ENCODE measurements at regions not wholly inside any gene's neighbourhood (a gene's known extent, or its start where the extent isn't known, plus 50 kb on each side); places are given as distances from the start of the nearest gene placed in this dataset.
"Not testable (repeated sequence)": the region's sequence is repeated elsewhere in the genome, so short reads cannot be mapped to it uniquely, and the experiment has no call there.

DNA sequence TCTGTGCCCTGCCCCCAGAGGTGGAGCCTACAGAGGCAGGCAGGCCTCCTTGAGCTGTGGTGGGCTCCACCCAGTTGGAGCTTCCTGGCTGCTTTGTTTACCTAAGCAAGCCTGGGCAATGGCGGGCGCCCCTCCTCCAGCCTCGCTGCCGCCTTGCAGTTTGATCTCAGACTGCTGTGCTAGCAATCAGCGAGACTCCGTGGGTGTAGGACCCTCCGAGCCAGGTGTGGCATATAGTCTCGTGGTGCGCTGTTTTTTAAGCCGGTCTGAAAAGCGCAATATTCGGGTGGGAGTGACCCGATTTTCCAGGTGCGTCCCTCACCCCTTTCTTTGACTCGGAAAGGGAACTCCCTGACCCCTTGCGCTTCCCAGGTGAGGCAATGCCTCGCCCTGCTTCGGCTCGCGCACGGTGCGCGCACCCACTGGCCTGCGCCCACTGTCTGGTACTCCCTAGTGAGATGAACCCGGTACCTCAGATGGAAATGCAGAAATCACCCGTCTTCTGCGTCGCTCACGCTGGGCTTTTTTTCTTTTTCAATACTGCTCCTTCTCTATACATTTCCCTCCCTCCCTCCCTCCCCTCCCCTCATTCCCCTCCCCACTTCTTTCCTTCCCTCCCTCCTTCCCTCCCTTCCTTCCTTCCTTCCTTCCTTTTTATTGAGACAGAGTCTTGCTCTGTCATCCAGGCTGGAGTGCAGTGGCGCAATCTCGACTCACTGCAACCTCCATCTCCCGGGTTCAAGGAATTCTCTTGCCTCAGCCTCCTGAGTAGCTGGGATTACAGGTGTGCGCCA, 197.1 kb upstream of the TBL1XR1 start:
- not testable (repeated sequence) for DNase-seq (ENCODE audit: low spot score)

DNA sequence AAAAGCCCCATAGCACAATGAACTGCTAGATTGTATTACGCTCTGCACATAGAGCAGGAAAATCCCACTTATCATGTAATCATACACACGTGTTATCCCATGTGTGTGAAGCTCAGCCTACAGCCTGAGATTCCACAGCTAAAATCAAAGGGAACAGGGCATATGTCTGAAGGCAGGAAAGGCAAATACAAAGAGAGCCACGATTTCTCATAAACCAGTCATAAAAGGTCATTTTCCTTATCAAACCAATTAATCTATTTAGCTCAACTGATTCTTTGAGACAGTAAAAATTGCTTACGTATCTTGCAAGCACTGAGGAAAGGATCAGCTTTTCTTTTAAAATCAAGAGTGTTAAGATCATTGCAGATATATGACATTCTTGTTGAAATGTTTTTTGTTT, 199.5 kb upstream of the TBL1XR1 start:
- DNase-seq (ENCODE audit: low spot score), result no peak

DNA sequence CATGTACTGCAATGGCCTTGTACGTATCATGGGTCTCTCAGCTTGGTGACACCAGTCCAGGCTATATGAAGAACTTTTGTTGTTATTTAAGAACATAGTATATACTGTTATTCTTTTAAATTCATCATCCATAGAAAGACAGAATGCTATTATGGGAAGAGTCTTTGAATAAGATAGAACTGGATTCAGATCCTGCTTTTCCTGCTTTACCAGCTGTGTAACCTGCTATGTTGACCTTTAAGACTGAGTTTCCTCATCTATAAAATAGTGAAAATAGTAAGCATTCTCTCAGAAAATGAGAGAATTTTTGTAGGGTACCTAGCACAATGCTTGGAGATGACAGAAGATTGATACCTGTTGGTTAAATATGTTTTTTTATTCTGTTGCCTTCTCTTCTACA, 204.1 kb upstream of the TBL1XR1 start:
- no peak for DNase-seq (ENCODE audit: low spot score)

DNA sequence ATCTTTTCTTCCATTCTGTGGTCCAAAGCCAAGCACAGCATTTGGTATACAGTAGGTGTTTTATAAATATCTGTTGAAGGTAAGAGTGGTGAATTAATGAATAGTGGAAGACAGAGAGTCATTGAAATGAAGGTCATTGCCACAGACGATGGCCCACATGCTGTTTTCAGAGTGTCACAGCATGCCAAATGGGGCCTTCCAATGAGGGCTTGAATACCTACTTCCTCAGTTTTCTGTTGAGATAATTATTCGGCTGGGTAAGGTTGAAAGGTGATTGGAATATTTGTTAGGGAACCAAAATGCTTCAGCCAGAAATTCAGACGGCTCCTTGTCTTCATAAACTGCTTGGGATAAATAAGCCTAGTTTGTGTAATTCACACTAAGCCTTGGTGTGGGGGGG, 205.3 kb upstream of the TBL1XR1 start:
- DNase-seq (ENCODE audit: low spot score), result no peak

DNA sequence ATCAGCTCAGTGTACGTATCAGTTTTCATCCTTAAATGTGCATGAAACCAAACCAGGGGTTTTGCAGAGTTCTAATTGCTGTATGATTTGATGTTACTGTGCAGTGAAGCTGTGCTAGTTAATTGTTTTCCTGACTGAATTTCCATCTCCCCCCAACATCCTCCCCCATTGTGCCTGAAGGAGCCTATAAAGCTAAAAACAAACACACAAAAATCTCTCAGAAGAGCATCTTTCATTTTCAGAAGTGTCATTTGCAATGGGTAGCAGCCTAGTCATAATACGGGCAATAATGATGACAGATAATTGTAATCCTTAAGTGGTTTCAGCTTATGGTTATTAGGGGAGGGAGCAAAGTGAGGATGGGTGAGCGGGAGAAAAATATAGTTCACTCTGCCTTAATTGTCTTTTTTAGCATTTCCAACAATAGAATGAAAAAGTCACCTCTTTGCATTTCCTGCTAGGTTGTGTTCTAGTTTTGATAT, 207.9 kb upstream of the TBL1XR1 start:
- no peak for DNase-seq (ENCODE audit: low spot score)

DNA sequence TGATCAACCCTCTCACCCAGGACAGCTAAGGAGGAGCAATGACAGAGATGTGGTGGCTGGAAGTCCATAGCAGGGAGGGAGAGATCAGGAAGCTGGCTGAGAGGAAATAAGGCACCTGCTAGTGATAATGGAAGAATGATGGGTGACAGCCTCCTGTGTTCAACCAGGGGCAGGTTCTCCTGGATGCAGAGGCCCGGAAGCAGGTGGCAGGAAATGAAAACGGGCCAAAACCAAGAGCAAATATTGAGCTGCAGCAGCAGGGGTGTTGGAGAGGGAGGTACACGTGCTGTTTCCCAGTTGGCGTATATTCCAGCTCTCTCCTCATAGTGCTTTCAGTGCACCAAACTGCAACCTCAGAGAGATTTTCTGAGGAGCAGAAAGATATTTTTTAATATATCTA, 213.4 kb upstream of the TBL1XR1 start:
- no peak for DNase-seq (ENCODE audit: low spot score)

DNA sequence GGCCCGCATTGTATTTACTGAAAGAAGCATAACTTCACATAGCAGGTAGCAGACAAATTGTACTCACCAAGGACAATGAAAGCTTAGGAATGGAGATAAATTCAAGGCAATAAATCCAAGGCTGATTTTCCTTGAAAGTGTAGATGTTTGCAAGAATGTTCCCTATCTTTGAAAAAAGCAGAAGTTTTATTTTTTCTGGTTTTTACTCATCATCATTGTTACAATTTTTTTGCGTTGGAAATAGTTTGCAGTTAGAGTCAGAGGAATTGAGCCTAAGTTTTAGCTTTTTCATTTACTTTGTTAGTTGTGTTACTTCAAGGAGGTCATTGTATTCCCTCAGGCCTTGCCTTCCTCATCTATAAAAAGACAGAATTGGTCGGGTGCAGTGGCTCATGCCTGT, 213.9 kb upstream of the TBL1XR1 start:
- no peak for DNase-seq (ENCODE audit: low spot score)

DNA sequence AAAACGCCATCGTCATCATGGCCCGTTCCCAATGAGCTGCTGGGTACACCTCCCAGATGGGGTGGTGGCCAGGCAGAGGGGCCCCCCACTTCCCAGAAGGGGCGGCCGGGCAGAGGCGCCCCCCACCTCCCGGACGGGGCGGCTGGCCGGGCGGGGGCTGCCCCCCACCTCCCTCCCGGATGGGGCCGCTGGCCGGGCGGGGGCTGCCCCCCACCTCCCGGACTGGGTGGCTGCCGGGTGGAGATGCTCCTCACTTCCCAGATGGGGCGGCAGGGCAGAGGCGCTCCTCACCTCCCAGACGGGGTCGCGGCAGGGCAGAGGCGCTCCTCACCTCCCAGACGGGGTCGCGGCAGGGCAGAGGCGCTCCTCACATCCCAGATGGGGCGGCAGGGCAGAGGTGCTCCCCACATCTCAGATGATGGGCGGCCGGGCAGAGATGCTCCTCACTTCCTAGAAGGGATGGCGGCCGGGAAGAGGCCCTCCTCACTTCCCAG, 215.4 kb upstream of the TBL1XR1 start:
- DNase-seq (ENCODE audit: low spot score), result not testable (repeated sequence)

DNA sequence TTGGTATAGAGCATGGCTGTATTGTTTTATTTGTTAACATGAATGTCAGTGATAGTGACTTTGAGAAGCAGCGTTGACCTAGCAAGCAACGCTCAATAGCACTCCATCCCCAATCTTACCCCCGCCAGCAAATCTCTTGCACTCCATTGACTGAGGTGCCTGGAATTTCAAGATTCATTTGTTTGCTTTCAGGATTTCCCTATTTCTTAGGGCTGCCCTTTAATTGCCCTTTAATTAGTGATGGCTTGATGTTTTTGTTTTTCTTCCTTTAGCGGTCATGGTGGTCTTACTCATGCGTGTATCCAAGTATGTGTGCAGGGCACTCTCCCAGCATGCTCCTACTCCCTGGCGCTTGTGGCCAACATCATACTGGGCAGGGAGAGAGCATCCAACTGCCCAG, 216.8 kb upstream of the TBL1XR1 start:
- DNase-seq (ENCODE audit: low spot score), result no peak

DNA sequence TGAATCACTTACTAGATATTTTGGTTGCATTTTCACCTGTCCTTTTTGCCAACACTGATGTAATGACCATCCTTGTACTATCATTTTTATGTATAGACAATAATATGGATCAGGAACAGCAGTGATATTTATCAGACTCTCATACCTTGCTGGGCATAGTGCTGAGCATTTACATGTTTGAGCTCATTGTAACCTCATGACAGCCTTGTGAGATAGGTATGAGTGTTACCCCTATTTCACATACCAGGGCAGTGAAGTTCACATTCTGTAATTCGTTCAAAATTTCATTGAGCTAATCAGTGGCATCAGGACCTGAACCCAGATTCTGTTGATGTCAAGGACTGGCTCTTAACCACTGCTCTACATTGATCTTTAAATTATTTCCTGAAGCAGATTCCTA, 221.5 kb upstream of the TBL1XR1 start:
- no peak for DNase-seq (ENCODE audit: low spot score)

DNA sequence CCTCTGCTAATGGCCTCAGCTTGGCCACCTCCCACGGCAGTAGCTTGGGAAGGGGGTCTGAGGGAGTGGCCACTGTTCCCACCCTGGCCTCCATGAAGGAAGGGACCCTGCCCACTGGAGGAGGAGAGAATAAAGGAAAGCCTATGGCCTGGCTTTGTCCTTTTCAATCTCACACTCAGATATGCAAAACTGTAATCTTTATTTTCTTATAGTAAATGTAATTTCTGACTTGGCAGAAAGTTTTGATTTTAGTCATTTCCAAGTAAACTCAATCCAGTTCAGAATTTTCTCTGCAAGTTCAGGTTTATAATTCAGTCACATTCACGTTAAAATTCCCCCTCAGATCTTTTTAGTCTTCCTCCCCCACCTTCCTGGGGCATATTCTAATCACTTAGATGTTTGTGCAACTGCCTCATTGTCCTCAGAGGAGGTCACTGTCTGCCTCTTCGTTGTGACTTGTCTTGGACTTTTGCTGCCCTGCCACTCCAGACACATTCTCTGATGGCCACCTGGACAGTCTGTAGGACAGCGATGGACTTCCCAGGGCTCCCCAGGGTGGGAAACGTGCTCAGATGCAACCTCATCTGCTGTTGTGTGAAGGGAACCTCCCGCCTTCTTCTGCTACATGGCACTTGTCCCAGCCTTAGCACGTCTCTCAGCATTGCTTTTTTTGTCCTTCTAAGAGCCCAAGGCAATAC, 222.8 kb upstream of the TBL1XR1 start:
- no peak for DNase-seq (ENCODE audit: low spot score)

DNA sequence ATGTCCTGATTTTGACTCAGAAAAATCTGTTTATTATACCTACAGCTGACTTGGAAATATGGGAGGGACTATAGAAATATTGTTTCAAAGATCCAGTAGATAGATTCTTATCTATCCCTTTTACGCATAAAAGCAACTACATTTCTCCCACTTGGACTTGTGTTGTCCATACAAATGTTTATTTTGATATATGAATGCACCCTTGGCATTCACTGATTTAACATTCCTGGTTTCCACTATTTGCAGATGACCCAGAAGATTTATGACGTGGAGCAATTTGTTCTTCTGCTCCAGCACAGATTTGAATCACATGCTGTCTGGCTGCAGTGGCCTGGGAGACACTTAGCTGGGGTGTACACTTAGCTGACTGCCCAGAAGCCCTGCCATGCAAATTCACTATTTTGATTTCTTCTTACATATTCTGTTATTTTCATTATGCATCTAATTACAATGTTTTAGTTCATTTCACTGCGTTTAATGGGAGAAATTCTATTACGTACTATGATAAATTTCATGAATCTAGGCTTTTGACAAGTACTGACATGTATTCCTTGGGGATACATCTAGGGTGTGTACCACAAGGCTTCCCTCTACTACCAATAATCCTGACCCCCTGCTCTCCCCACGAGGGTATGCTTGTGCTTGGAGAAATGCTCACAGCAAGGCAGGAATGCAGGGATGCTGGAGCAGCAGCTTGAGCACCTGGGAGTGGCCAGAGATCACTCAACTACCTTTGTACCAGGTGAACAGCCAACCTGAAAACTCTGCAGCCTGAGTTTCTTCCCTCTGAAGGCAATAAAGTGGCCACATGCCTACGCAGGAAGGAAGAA, 223.6 kb upstream of the TBL1XR1 start:
- DNase-seq (ENCODE audit: low spot score), result no peak

DNA sequence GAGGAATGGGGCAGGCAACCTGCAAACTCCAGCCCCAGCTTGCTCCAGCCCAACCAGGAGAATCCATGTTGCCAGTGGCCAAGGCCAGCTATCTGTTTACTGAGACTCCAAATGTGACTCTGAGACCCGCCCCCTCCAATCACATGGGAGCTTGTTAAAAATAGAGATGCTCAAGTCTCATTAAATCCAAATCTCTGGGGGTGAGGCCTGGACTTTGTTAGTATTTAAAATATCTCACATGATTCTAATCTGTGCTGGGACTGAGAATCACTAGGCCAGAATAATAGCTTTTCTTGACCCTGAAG, 224.2 kb upstream of the TBL1XR1 start:
- DNase-seq (ENCODE audit: low spot score), result no peak

DNA sequence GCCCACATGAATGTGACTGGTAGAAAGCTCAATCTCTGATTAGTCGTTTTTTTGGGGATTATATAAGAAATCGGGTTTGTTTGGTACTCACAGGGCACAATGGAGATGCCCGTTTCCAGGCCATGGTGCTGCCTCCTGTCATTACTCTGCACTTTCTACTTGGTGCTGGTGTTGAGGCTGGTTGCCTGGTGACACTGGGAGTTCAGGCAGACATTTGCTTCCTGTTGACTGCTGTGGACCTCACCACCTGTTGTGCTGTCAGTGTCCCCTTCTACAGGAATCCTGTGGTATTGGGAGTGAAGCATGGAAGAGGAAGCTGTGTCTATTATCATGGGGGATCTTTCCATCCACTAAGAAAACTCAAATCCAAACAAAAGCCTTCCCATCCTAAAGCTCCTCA, 227.2 kb upstream of the TBL1XR1 start:
- no peak for DNase-seq (ENCODE audit: low spot score)

DNA sequence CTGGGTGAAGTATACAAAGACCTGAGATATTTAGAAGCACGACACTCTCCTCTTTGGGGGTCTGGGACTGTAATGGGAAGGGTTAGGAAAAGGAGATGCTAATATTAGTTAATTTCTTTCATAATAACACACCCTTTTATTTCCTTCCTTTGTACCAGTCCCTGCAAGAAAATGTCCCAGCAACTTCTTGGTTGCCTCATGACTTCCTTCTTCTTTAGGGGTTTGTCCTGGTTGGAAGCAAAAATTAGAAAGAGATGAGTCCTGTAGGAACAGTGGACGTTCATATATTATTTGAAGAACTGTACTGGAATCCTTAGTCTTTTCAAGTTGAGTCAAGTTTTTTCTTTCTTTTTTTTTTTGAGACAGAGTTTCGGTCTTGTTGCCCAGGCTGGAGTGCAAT, 227.8 kb upstream of the TBL1XR1 start:
- no peak for DNase-seq (ENCODE audit: low spot score)

DNA sequence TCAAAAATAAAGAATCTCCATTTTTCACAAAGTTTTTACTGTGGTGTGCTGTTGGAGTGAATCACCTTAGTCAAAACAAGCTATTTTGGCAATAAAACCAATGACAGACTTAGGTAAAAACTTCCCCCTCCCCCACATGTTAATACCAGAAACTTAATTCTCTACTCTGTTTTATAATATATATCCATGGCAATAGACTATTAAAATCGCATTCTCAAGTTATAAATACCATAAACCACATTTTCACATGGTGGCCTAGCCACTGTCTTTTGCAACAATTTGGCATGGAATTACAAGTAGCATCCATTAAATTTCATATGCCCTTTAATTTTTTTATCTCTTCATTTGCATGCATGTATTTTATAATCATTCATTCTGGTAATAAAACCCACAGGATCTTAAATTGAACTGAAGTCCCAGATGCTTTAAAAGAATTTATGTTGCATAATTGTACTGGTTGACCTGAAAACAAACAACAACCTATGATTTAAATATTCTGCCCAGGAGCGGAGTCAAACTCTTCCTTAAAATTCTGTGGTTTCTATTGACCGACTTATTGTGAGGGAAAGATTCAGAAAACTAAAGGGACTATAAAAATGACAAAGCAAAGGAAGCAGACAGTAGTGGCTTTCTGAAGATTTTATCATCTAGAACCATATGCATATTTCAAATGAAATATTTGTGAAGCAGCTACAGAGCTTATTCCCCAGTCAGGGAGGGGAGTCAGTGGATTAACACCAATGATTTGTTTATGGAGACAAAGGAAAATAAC, 229.0 kb upstream of the TBL1XR1 start:
- no peak for DNase-seq (ENCODE audit: low spot score)

DNA sequence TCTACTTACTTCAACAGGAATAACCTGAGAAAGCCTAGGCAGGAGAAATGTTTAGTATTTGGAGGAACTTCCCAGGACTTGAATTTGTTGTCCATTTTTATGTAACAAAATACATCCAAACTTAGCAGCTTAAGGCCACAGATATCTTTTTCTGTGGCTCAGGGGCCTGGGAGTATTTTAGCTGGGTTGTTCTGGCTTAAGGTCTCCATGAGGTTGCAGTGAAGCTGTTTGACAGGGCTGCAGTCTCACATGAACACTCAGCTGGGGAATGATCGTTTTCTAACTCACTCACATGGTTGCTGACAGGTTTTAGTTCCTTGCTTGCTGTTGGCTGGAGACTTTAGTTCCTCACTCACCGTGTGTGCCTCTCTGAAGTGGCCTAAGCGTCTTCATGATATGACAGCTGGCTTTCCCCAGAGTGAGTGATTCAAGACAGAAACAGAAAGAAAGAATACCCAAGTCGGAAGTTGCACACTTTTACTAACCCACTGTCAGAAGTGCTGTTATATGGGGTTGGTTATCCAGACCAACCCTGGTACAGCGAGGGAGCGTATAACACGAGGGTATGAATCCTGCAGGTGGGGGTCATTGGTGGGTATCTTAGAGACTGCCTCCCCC, 229.7 kb upstream of the TBL1XR1 start:
- no peak for DNase-seq (ENCODE audit: low spot score)

DNA sequence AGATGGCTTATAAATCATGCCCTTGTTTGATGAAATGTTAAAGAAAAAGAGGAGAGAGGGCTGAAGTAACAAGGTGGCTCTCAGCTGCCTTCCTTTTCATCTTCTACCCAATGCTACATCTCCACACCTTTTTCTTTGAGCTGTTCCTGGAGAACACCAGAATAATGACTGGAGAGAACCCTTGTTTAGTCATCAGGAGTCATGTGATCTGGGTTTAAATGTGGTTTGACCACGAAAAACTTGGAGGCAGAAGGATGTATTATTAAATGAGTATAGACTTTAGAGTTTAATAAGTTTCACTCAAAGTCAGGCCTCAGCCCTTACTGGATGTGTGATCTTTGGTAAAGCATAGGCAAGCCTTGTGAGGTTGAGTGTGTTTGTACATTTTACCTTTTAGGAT, 230.3 kb upstream of the TBL1XR1 start:
- DNase-seq (ENCODE audit: low spot score), result no peak

DNA sequence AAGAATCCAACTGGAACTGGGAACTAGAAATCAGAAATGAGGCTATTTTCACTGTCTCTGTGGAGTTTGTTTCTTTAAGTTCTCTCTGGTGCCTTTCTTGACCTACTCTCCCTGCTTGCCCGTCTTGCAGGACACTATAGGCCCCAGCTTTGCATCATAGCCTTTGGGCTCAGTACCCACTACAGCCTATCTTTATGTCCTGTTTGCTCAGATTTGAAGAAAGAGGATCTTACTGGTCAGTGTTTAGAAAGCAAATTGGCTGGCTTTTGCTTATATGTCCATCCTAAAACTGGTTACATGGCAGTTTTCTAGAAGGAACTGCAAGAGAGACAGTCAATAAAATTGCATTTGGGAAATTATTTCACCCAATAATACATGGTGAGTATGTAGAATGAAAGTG, 231.8 kb upstream of the TBL1XR1 start:
- no peak for DNase-seq (ENCODE audit: low spot score)

DNA sequence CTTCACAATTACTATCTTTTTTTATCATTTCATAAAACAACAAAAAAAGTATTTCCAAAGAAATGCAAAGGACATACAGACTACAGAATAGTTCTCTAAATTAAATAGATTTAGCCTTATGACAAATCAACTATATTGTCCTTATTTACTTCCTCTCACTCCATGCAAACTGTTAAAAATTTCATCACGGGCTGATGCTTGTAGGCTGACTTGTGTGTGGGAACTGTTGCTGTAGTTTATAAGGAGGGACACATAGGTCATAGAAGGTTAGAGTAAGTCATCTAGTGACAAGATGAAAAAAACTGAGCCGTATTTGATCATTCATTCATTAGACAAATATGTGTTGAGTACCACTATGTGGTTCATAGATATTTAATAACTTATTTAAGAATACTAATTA, 232.5 kb upstream of the TBL1XR1 start:
- no peak for DNase-seq (ENCODE audit: low spot score)

DNA sequence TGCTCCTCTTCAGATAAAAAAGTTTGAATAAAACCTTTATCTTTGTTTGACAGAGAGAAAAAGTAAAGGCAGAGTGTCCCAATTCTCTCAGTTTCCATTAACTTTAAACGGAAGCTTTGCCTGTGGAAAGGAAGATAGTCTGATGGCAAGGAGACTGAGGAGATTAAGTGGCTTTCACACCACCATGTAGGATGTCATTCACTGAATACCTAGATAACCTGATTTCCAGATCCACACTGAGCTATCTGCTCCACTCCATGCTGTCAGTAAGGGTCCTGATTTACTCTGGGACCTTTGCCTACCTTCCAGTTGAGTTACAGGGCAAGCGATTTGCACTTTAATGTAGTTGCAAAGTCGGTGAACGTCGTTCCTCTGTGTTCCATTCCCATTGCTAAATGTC, 233.4 kb upstream of the TBL1XR1 start:
- DNase-seq (ENCODE audit: low spot score), result no peak

Data from HuH-7.5 (cell line).